Lower leg skin (tissue), 3 donors: ENCODE measurements at regions not wholly inside any gene's neighbourhood (a gene's known extent, or its start where the extent isn't known, plus 50 kb on each side); places are given as distances from the start of the nearest gene placed in this dataset.

Source experiments
- CTCF ChIP-seq, 3 donors: fragments of 450-650 bp; IDR thresholded peaks; one replicate each; pipeline ENCODE4 v1.5.1; 2016; ENCODE audit warnings: antibody characterized with exemption in 3 of 3, mild to moderate bottlenecking in 3 of 3, moderate library complexity in 2 of 3
- POLR2A ChIP-seq, 2 donors: fragments of 450-650 bp; IDR thresholded peaks; one replicate each; pipeline ENCODE4 v1.6.1; 2016 to 2017; ENCODE audit warnings: antibody characterized with exemption in 2 of 2, mild to moderate bottlenecking in 1 of 2, moderate library complexity in 1 of 2

- TF ChIP-seq POLR2A (IDR thresholded peaks at IDR 0.05) (no peak), CTCF (IDR thresholded peaks at IDR 0.05) (no peak)
Observed at GRCh38 chr15:31173790-31174450, 72.4 kb upstream of the TRPM1 start.
